ENCODE measurements at regions not wholly inside any gene's neighbourhood (a gene's known extent, or its start where the extent isn't known, plus 50 kb on each side); places are given as distances from the start of the nearest gene placed in this dataset.

DNA sequence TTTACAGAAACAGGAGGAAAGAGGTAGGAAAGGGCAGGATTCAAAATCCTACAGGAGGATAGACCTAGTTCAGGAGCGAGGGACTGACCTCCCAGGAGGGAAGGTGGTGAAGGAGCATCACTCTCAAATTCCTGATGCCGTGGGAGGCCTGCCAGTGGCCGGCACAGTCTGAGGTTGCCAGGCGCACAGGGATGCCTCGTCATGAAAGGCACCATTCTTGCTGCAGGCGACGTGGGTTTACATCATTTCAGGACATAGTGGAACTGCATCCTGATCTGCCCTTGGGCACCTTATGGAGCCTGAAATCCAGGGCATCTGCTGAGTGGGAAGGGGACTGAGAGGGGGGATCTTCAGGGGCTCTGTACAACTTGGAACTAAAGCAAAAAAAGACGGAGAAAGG lies 163.2 kb upstream of the S1PR3 start:
- TF ChIP-seq RFX5 (IDR thresholded peaks at IDR 0.05; ENCODE audit: low read depth, low read length) (no peak), RAD21 (IDR thresholded peaks at IDR 0.05; ENCODE audit: low read length) (no peak), POLR2A (IDR thresholded peaks at IDR 0.05; ENCODE audit: low read depth, low read length) (no peak), CEBPB (IDR thresholded peaks at IDR 0.05; ENCODE audit: low read depth, low read length) (no peak), FOS (IDR thresholded peaks at IDR 0.05; ENCODE audit: low read depth, low read length) (no peak), MAFK (IDR thresholded peaks at IDR 0.05; ENCODE audit: low read depth, low read length) (no peak), MAZ (IDR thresholded peaks at IDR 0.05; ENCODE audit: borderline replicate concordance, low read depth, low read length) (no peak), MXI1 (IDR thresholded peaks at IDR 0.05; ENCODE audit: borderline replicate concordance, low read depth, low read length) (no peak), NFE2L2 (IDR thresholded peaks at IDR 0.05; ENCODE audit: low read depth, low read length) (no peak), CHD1 (IDR thresholded peaks at IDR 0.05; ENCODE audit: low read depth, low read length) (no peak)
- TF ChIP-seq, protein P1, sequence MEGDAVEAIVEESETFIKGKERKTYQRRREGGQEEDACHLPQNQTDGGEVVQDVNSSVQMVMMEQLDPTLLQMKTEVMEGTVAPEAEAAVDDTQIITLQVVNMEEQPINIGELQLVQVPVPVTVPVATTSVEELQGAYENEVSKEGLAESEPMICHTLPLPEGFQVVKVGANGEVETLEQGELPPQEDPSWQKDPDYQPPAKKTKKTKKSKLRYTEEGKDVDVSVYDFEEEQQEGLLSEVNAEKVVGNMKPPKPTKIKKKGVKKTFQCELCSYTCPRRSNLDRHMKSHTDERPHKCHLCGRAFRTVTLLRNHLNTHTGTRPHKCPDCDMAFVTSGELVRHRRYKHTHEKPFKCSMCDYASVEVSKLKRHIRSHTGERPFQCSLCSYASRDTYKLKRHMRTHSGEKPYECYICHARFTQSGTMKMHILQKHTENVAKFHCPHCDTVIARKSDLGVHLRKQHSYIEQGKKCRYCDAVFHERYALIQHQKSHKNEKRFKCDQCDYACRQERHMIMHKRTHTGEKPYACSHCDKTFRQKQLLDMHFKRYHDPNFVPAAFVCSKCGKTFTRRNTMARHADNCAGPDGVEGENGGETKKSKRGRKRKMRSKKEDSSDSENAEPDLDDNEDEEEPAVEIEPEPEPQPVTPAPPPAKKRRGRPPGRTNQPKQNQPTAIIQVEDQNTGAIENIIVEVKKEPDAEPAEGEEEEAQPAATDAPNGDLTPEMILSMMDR (conservative IDR thresholded peaks at IDR 0.05; ENCODE audit: low read depth, low read length), result no peak
- TF ChIP-seq, protein P2, sequence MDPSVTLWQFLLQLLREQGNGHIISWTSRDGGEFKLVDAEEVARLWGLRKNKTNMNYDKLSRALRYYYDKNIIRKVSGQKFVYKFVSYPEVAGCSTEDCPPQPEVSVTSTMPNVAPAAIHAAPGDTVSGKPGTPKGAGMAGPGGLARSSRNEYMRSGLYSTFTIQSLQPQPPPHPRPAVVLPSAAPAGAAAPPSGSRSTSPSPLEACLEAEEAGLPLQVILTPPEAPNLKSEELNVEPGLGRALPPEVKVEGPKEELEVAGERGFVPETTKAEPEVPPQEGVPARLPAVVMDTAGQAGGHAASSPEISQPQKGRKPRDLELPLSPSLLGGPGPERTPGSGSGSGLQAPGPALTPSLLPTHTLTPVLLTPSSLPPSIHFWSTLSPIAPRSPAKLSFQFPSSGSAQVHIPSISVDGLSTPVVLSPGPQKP (IDR thresholded peaks at IDR 0.05; ENCODE audit: borderline replicate concordance, low read depth, low read length), result no peak
- TF ChIP-seq, protein P3, sequence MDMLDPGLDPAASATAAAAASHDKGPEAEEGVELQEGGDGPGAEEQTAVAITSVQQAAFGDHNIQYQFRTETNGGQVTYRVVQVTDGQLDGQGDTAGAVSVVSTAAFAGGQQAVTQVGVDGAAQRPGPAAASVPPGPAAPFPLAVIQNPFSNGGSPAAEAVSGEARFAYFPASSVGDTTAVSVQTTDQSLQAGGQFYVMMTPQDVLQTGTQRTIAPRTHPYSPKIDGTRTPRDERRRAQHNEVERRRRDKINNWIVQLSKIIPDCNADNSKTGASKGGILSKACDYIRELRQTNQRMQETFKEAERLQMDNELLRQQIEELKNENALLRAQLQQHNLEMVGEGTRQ (IDR thresholded peaks at IDR 0.05; ENCODE audit: low read depth, low read length), result no peak

Measured in IMR-90 (cell line).